Effector memory CD4-positive, alpha-beta T cell (primary cell): ENCODE measurements at regions not wholly inside any gene's neighbourhood (a gene's known extent, or its start where the extent isn't known, plus 50 kb on each side); places are given as distances from the start of the nearest gene placed in this dataset.

ENCODE experiments used
- DNase-seq, 3 donors: peaks; one replicate each; pipeline ENCODE4 v3.0.0-alpha.2; 2020
- H3K27ac ChIP-seq: 2 replicates; pipeline ENCODE4 v1.7.0; 2013; ENCODE audit warnings: mild to moderate bottlenecking, low read length, moderate library complexity; ENCODE audit not compliant: insufficient read depth, poor library complexity, severe bottlenecking
- H3K27me3 ChIP-seq: replicated peaks from 2 replicates; pipeline ENCODE4 v1.7.0; 2013; ENCODE audit warnings: mild to moderate bottlenecking, low read length; ENCODE audit not compliant: insufficient read depth, control insufficient read depth, poor library complexity, severe bottlenecking
- H3K36me3 ChIP-seq: 2 replicates; pipeline ENCODE4 v1.7.0; 2013; ENCODE audit warnings: mild to moderate bottlenecking, low read length, moderate library complexity; ENCODE audit not compliant: control insufficient read depth, insufficient read depth
- H3K4me1 ChIP-seq: 2 replicates; pipeline ENCODE4 v1.7.0; 2013; ENCODE audit warnings: low read length, mild to moderate bottlenecking; ENCODE audit not compliant: control insufficient read depth, insufficient read depth, poor library complexity, severe bottlenecking
- H3K4me3 ChIP-seq: 2 replicates; pipeline ENCODE4 v1.7.0; 2013; ENCODE audit warnings: low read length, low read depth, mild to moderate bottlenecking; ENCODE audit not compliant: insufficient read depth, poor library complexity, severe bottlenecking
- H3K9me3 ChIP-seq: 2 replicates; pipeline ENCODE4 v1.7.0; 2013; ENCODE audit warnings: mild to moderate bottlenecking, low read length, moderate library complexity; ENCODE audit not compliant: control insufficient read depth

DNA sequence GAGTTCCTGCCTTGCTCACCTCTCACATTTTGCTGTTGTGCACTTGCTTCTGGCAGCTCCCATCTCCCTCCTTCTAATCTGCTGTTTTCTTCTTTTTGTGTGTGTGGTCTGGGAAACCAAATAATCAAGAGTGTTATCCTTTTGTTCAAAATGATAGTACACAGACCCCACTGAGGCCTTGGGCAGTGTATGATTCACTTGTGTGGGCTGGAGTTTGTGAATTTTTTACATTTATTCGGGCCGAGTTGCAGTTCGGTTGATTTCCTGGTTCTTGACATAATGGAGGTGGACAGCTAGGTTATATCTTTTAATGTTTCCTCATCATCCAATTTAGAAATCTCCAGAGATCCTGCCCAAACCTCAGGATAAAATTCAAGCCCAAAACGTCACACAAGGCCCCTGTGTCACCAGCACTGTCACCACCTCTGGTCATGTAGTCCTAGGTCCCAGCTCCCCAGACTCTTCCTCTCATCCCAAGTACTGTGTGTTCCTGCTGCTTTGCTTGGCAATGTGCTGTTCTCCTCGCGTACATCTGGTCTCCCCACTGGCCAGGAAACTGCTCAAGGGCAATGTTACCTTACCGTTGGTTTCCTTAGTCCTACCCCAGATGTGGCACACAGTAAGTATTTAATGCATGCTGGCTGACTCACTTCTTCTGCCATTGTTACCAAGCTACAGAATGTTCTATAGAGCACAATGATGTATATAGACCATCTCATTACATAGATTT is 55.7 kb upstream of the PHACTR2 start:
- Histone ChIP-seq H3K4me3 (no peak overlapping the region), H3K27ac (no peak overlapping the region), H3K27me3 (no peaks in the 10 kb centered on the region), H3K36me3 (no peaks in the 10 kb centered on the region), H3K4me1 (no peaks in the 10 kb centered on the region), H3K9me3 (no peaks in the 10 kb centered on the region)
- DNase-seq, result no peak

DNA sequence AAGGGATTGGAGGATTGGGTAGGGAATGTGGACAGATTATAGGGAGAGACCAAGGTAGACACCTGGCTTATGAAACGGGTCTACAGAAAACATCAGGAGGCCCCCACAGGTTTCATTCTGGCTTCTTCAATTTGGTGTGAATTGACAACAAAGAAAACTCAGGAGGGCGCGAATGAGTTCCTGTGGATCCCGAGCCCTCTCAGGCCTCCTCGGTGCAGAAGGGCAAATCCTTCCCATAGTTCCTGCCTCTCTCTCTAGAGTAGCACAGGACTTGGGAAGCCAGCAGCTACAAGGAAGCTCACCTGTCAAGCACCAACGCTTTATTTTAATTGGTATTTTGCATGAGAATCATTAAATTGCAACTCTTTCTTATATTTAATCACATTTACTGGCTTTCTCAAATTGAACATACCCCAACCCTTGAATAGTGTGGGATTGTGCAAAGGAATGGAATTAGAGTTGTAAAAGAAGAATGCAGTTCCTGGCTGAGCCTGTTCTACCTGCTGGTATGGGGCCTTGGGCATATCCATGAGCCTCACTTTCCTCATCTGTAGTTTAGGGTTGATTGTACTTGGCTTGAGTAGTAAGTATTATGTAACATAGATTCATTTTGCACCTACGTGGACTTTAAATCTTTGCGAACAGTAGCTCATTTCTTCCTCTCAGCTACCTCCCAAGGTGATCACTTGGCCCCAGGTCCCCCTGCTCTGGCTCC is 56.4 kb upstream of the PHACTR2 start:
- no peak for DNase-seq
- Histone ChIP-seq H3K4me1 (no peaks in the 10 kb centered on the region), H3K27ac (no peak overlapping the region)

DNA sequence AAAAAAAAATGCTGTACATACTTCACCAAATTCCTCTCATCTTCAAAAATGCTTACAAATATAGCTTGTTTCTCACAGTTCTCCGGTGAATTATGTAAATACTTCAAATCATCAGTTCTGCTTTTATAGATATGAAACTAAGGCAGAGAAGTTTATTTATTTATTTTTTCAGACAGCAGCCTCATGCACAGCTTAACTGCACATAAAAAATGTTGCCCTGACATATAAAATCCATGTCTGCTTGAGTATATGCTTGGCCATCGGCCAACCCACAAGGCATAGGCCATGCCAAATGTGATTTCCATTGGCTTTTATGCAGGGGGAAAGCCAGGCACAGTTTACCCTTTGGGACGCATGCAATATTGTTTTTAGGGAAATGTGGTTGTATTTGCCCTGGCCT is 57.3 kb upstream of the PHACTR2 start:
- DNase-seq, result no peak
- no peaks in the 10 kb centered on the region for H3K9me3 ChIP-seq
- no peaks in the 10 kb centered on the region for H3K4me1 ChIP-seq
- no peaks in the 10 kb centered on the region for H3K27me3 ChIP-seq
- H3K36me3 ChIP-seq, result no peaks in the 10 kb centered on the region
- no peak overlapping the region for H3K27ac ChIP-seq
- no peak overlapping the region for H3K4me3 ChIP-seq

More for the DNA sequence above, 56.4 kb upstream of the PHACTR2 start:
- Histone ChIP-seq H3K9me3 (no peaks in the 10 kb centered on the region), H3K36me3 (no peaks in the 10 kb centered on the region), H3K4me3 (no peak overlapping the region), H3K27me3 (no peaks in the 10 kb centered on the region)

DNA sequence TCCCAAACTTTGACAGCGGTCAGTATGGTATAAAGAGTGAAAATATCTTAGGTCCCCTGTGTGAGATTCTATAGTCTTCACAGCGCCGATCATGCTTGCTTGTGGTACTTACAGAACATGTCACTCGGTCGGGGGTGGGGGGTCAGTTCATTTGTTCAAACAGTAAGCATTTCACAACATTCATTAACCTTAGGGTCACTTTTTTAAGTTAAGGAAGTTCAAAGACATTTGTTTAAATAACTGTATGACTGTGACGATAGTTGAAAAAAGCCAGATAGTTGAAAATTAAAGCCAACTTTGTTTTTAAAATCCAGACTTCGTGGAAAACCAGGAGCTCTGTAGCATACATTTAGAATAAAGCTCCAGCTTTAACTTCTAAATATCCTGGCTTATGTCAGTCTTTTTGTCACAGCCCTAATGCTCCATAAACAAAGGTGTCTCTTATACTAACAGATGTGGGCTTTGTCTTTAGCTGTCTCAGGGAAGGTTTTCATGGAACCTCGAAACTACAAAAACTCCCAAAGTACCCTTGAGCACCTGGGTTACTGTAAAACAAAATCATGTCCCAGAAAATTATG is 57.9 kb upstream of the PHACTR2 start:
- Histone ChIP-seq H3K27me3 (no peaks in the 10 kb centered on the region), H3K4me1 (no peaks in the 10 kb centered on the region), H3K4me3 (no peak overlapping the region), H3K27ac (no peak overlapping the region), H3K36me3 (no peaks in the 10 kb centered on the region), H3K9me3 (no peaks in the 10 kb centered on the region)
- no peak for DNase-seq

DNA sequence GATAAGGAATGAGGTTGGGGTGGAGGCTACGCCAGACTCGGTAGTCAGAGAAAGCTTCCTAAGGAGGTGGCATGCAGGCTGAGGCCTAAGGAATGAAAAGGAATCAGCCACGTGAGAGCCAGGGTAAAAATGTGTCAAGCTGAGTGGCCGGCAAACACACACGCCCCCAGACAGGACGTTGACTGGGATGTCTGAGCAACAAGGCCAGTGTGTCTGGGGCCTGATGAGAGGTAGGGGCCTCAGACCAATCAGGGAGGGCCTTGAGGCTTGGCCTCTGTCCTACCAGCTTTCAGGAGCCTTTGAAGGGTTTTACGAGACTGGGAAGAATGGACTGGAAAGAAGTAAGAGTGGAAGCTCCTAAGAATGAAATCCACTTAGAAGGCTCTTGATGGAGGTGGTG is 61.0 kb upstream of the PHACTR2 start:
- Histone ChIP-seq H3K4me3 (no peak overlapping the region), H3K27ac (no peak overlapping the region)
- no peak for DNase-seq

DNA sequence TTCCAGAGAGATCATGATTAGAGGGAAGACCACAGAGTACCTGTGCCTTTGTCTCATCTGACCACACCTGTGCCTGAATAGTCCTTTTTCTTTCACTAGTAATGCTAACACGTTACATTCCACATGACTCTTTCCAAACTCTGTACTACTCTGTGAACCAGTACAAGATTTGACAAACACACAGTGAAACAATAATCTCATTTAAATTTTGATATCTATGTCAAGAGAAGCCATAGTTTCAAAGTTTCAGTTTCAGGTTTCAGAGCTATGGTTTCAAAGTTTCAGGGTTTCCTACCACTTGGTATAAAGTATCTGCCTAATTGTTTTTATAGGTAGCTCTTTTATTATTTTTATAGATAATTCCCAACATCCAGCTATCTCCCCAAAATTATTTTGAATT is 62.0 kb upstream of the PHACTR2 start:
- H3K27ac ChIP-seq, result no peak overlapping the region
- DNase-seq, result no peak
- H3K4me3 ChIP-seq, result no peak overlapping the region
- peaks cover 3% of the 10 kb centered on the region for H3K4me1 ChIP-seq
- no peaks in the 10 kb centered on the region for H3K9me3 ChIP-seq
- H3K36me3 ChIP-seq, result no peaks in the 10 kb centered on the region
- no peaks in the 10 kb centered on the region for H3K27me3 ChIP-seq

More for the DNA sequence above, 61.0 kb upstream of the PHACTR2 start:
- Histone ChIP-seq H3K36me3 (no peaks in the 10 kb centered on the region), H3K4me1 (peaks cover 3% of the 10 kb centered on the region), H3K27me3 (no peaks in the 10 kb centered on the region), H3K9me3 (no peaks in the 10 kb centered on the region)

DNA sequence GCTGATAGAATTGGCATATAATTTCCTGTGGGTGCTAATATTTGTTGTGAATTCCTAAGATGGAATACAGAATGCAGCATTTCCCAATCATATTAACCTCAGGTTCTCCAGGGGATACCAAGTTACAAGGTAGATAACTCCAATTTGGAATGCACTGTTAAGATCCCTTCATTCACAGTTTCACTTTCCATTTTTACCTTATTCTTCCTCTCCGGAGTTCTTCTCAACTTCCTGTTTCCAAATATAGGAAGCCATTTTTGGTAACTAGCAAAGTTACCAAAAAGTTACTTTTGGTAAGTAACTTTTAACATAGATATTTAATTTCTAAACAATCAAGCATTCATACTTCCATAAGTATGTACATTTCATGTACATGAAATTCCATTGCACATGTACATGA is 63.5 kb upstream of the PHACTR2 start:
- no peaks in the 10 kb centered on the region for H3K27me3 ChIP-seq
- H3K9me3 ChIP-seq, result no peaks in the 10 kb centered on the region
- peaks cover 3% of the 10 kb centered on the region for H3K4me1 ChIP-seq
- H3K27ac ChIP-seq, result no peak overlapping the region
- no peak overlapping the region for H3K4me3 ChIP-seq
- no peak for DNase-seq
- no peaks in the 10 kb centered on the region for H3K36me3 ChIP-seq

DNA sequence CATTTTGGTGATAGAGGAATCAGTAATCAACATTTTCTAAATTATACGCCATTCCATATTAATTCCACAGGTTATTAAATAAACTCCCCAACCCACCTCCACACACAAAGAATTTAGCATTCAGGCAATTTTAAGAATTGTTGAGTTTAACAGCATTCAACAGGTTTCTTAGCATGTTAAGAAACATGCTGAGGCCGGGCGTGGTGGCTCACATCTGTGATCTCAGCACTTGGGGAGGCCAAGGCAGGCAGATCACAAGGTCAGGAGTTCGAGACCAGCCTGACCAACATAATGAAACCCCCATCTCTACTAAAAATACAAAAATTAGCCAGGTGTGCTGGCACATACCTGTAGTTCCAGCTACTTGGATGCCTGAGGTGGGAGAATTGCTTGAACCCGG is 64.0 kb upstream of the PHACTR2 start:
- H3K36me3 ChIP-seq, result no peaks in the 10 kb centered on the region
- H3K27ac ChIP-seq, result no peak overlapping the region
- no peak for DNase-seq
- H3K27me3 ChIP-seq, result no peaks in the 10 kb centered on the region
- peaks cover 3% of the 10 kb centered on the region for H3K4me1 ChIP-seq
- no peak overlapping the region for H3K4me3 ChIP-seq
- H3K9me3 ChIP-seq, result no peaks in the 10 kb centered on the region

DNA sequence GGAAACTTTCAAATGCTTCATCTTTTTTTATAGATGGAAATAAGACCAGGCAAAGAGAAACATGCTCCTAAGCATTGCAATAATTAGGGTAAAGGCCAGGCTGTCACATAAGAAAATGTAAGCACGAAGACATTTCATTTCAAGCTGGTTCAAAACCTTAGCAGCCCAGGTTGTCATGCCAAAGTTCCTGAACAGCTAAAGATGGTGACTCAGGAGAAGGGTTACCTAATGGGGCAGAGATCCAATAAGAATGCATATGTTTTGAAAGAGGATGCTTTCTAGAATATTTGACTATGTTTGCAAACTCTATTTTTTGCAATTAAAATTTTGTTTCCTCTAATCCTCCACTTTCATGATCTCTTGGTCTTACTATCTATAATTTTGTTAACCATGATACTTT is 65.6 kb upstream of the PHACTR2 start:
- Histone ChIP-seq H3K27ac (no peak overlapping the region), H3K4me1 (peaks cover 3% of the 10 kb centered on the region), H3K4me3 (no peak overlapping the region), H3K36me3 (no peaks in the 10 kb centered on the region), H3K9me3 (no peaks in the 10 kb centered on the region), H3K27me3 (no peaks in the 10 kb centered on the region)
- DNase-seq, result no peak

DNA sequence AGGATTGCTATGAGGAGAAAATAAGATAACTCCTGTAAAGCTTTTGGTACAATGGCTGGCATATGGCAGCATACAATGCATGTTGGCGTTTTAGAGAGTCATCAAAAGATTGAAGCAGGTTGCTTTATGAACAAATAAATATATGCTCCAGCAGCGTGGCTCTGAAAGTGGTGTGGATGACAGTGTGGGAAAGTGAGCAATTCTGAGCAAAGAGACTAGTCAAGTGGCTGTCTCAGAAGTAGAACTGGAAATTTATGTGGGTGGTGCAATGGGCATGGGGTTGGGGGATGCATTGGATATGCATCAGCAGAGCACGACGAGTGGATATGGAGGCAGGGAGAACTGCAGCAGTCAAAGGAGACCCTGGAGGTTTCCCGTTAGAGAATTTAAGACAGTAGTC is 66.2 kb upstream of the PHACTR2 start:
- Histone ChIP-seq H3K36me3 (no peaks in the 10 kb centered on the region), H3K27me3 (no peaks in the 10 kb centered on the region), H3K9me3 (no peaks in the 10 kb centered on the region), H3K27ac (no peak overlapping the region), H3K4me3 (no peak overlapping the region), H3K4me1 (peaks cover 3% of the 10 kb centered on the region)
- DNase-seq, result no peak
